OCI-LY7 (cell line): ENCODE measurements at regions not wholly inside any gene's neighbourhood (a gene's known extent, or its start where the extent isn't known, plus 50 kb on each side); places are given as distances from the start of the nearest gene placed in this dataset.

Source experiments
- BruUV-seq: library from RNA; stranded (reverse); fragments of 400-500 nt; replicated peaks from 2 replicates; lab custom pipeline; 2021; lab: Mats Ljungman, UMichigan
- CTCF ChIA-PET: fragments of 300-600 bp; sonication (Branson Sonifier 250); formaldehyde crosslinking; loops from one replicate; lab custom pipeline; 2022; ENCODE audit warnings: antibody characterized with exemption; ENCODE audit not compliant: unreplicated experiment; lab: Charles Lee
- POLR2A ChIA-PET: fragments of 300-600 bp; sonication (Branson Sonifier 250); formaldehyde crosslinking; loops from one replicate; lab custom pipeline; 2022; ENCODE audit warnings: antibody characterized with exemption; lab: Charles Lee
- DNase-seq: peaks from one replicate; pipeline ENCODE4 v3.0.0-alpha.2; 2015; ENCODE audit warnings: low spot score
- H2AFZ ChIP-seq: fragments of 200-600 bp; sonication (generic), shearing (Covaris generic); 2 replicates; pipeline ENCODE4 v1.6.1; 2014; ENCODE audit warnings: mild to moderate bottlenecking, antibody characterized with exemption, low read length, moderate library complexity
- H3K27ac ChIP-seq: fragments of 200-600 bp; sonication (generic); 2 replicates; pipeline ENCODE4 v1.5.1; 2014; ENCODE audit warnings: mixed run types, low read depth, mild to moderate bottlenecking, moderate library complexity, low read length, inconsistent platforms; ENCODE audit not compliant: poor library complexity, severe bottlenecking
- H3K36me3 ChIP-seq: fragments of 200-600 bp; sonication (generic); 2 replicates; pipeline ENCODE4 v1.6.1; 2014; ENCODE audit warnings: mild to moderate bottlenecking, antibody characterized with exemption, low read length, moderate library complexity, mixed read lengths; ENCODE audit not compliant: insufficient read depth
- H3K4me1 ChIP-seq: fragments of 200-600 bp; sonication (generic); 2 replicates; pipeline ENCODE4 v1.5.1; 2014; ENCODE audit warnings: mild to moderate bottlenecking, low read length; ENCODE audit not compliant: insufficient read depth, poor library complexity, severe bottlenecking
- H3K4me2 ChIP-seq: fragments of 200-600 bp; sonication (generic); 2 replicates; pipeline ENCODE4 v1.6.1; 2014; ENCODE audit warnings: mild to moderate bottlenecking, low read length
- H3K4me3 ChIP-seq: fragments of 200-600 bp; sonication (generic); 2 replicates; pipeline ENCODE4 v1.5.1; 2014; ENCODE audit warnings: mild to moderate bottlenecking, low read depth, low read length; ENCODE audit not compliant: poor library complexity, severe bottlenecking
- H3K79me2 ChIP-seq: fragments of 200-600 bp; sonication (generic); 2 replicates; pipeline ENCODE4 v1.6.1; 2016; ENCODE audit warnings: low read depth, mild to moderate bottlenecking, low read length, moderate library complexity, mixed read lengths; ENCODE audit not compliant: insufficient read depth
- H3K9me2 ChIP-seq: fragments of 200-600 bp; sonication (generic); 2 replicates; pipeline ENCODE4 v1.6.1; 2016; ENCODE audit warnings: mild to moderate bottlenecking, low read length, mixed read lengths; ENCODE audit not compliant: insufficient read depth
- H3K9me3 ChIP-seq: fragments of 200-600 bp; sonication (generic); 2 replicates; pipeline ENCODE4 v1.6.1; 2014; ENCODE audit warnings: mild to moderate bottlenecking, mixed run types, low read length, mixed read lengths
- H4K20me1 ChIP-seq: fragments of 200-600 bp; sonication (generic); 2 replicates; pipeline ENCODE4 v1.6.1; 2014; ENCODE audit warnings: mild to moderate bottlenecking, antibody characterized with exemption, low read length, moderate library complexity, mixed read lengths; ENCODE audit not compliant: insufficient read depth
- EZH2phosphoT487 ChIP-seq: fragments of 200-600 bp; sonication (generic); IDR thresholded peaks from 2 replicates; pipeline ENCODE4 v1.6.1; 2018; ENCODE audit warnings: low read depth, borderline replicate concordance, mild to moderate bottlenecking, mixed run types, antibody characterized with exemption, low read length, moderate library complexity, mixed read lengths
- intact Hi-C: fragments of 100-400 bp; cut with micrococcal nuclease; formaldehyde crosslinking; loops from one replicate; pipeline ENCODE4 v1.10.0; 2022; ENCODE audit not compliant: unreplicated experiment
- TF ChIP-seq, protein P1 (sequence below): fragments of 200-600 bp; sonication (generic); conservative IDR thresholded peaks from 2 replicates; pipeline ENCODE4 v1.5.1; 2014; ENCODE audit warnings: mild to moderate bottlenecking, antibody characterized with exemption, low read length, moderate library complexity, mixed read lengths

DNA sequence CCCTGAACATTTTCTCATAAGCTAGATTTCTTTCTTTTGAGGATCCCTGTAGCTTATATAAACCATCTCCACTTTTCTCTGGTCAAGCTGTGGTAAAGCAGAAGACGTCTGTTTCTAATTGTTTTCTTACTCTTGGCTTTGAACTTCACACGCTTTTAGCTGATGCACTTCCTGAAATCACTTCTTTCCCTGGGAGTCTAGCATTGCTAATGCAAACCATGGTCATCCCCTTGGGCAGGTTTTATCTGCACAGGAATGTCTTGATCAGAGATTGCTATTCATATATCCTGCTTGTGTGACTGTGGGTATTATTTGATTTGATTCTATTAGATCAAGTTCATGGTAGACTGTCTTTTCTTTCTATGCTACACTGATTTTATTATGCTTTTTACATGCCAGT is 199.2 kb upstream of the POU2AF2 start:
- Histone ChIP-seq H3K4me2 (no peak overlapping the region), H3K79me2 (no peaks in the 10 kb centered on the region), H3K36me3 (no peaks in the 10 kb centered on the region), H4K20me1 (no peaks in the 10 kb centered on the region), H2AFZ (no peak overlapping the region), H3K4me3 (no peak overlapping the region), H3K9me2 (no peaks in the 10 kb centered on the region), H3K9me3 (0 out of 2 replicates have a peak, but pooled peaks cover 3% of the 10 kb centered on the region), H3K4me1 (no peaks in the 10 kb centered on the region), H3K27ac (no peak overlapping the region)
- BruUV-seq: no TSS peak
- ChIA-PET POLR2A (interaction anchor here (0.8 to 2.2 kb wide), 5 partner anchors 8 to 74 kb away, joined by 3 to 7 read pairs (median 5); no protein-coding TSS in a partner anchor), CTCF (no interaction called here)
- TF ChIP-seq EZH2phosphoT487: no peak
- TF ChIP-seq, protein P1, sequence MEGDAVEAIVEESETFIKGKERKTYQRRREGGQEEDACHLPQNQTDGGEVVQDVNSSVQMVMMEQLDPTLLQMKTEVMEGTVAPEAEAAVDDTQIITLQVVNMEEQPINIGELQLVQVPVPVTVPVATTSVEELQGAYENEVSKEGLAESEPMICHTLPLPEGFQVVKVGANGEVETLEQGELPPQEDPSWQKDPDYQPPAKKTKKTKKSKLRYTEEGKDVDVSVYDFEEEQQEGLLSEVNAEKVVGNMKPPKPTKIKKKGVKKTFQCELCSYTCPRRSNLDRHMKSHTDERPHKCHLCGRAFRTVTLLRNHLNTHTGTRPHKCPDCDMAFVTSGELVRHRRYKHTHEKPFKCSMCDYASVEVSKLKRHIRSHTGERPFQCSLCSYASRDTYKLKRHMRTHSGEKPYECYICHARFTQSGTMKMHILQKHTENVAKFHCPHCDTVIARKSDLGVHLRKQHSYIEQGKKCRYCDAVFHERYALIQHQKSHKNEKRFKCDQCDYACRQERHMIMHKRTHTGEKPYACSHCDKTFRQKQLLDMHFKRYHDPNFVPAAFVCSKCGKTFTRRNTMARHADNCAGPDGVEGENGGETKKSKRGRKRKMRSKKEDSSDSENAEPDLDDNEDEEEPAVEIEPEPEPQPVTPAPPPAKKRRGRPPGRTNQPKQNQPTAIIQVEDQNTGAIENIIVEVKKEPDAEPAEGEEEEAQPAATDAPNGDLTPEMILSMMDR: no peak
- intact Hi-C loops: no loop called here
- DNase-seq: no peak

DNA sequence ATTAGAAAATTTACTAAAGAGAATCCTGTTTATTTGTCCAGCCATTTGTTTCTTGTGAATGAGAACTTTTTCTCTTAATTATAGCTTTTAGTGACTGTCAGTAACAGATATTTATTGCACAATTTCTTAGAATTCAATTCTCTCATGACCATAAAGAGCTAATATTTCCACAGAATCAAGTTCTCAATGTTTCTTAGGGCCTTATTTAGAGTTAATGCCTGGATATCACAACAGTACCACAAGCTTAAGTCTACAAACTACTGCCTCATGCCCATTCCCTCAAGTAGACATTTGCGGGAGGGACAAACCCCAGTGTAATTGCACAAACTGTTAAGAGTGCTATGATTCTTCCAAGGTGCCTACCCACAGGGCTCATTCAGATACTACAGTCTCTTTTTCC is 199.7 kb upstream of the POU2AF2 start:
- no peak for TF ChIP-seq EZH2phosphoT487
- TF ChIP-seq, protein P1: no peak
- no TSS peak for BruUV-seq
- H2AFZ ChIP-seq: no peak overlapping the region
- no peaks in the 10 kb centered on the region for H3K9me2 ChIP-seq
- H4K20me1 ChIP-seq: no peaks in the 10 kb centered on the region
- no peaks in the 10 kb centered on the region for H3K4me1 ChIP-seq
- no peak overlapping the region for H3K4me2 ChIP-seq
- no peaks in the 10 kb centered on the region for H3K36me3 ChIP-seq
- CTCF ChIA-PET: no interaction called here
- no peaks in the 10 kb centered on the region for H3K79me2 ChIP-seq
- intact Hi-C loops: no loop called here
- no peak for DNase-seq
- H3K27ac ChIP-seq: no peak overlapping the region
- 0 out of 2 replicates have a peak, but pooled peaks cover 3% of the 10 kb centered on the region for H3K9me3 ChIP-seq
- H3K4me3 ChIP-seq: no peak overlapping the region
- POLR2A ChIA-PET: interaction anchor here (0.8 to 2.2 kb wide), 5 partner anchors 8 to 74 kb away, joined by 3 to 7 read pairs (median 5); no protein-coding TSS in a partner anchor

DNA sequence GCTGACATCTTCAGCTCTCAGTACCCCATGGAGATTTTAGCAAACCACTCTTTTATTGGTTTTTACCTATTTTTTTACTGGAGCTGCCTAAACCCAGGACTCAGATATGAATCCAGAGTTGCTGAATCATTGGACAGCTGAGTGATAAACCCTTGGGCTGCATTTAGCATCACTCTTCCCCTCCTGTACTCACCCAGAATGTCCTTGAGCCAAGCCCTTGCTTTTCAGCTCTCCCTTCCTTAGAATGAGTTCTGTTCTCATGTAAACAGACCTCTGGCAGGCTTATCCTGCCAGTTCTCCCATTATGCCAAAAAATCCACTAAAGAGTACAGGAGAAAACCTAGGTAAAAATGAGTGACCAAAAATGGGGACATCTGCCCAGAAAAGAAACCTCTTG is 200.1 kb upstream of the POU2AF2 start:
- ChIA-PET CTCF (no interaction called here), POLR2A (interaction anchor here (0.5 to 2.2 kb wide), 6 partner anchors 9 to 314 kb away, joined by 3 to 7 read pairs (median 4); no protein-coding TSS in a partner anchor)
- no peak for DNase-seq
- H3K9me2 ChIP-seq: no peaks in the 10 kb centered on the region
- H3K4me1 ChIP-seq: peaks cover 3% of the 10 kb centered on the region
- H3K27ac ChIP-seq: no peak overlapping the region
- intact Hi-C loops: no loop called here
- BruUV-seq: no TSS peak
- H3K79me2 ChIP-seq: no peaks in the 10 kb centered on the region
- no peak overlapping the region for H3K4me3 ChIP-seq
- TF ChIP-seq, protein P1: no peak
- TF ChIP-seq EZH2phosphoT487: no peak
- no peaks in the 10 kb centered on the region for H4K20me1 ChIP-seq
- H3K4me2 ChIP-seq: no peak overlapping the region
- H3K9me3 ChIP-seq: 0 out of 2 replicates have a peak, but pooled peaks cover 3% of the 10 kb centered on the region
- H2AFZ ChIP-seq: no peak overlapping the region
- no peaks in the 10 kb centered on the region for H3K36me3 ChIP-seq
